Effector memory CD4-positive, alpha-beta T cell (primary cell): ENCODE measurements at regions not wholly inside any gene's neighbourhood (a gene's known extent, or its start where the extent isn't known, plus 50 kb on each side); places are given as distances from the start of the nearest gene placed in this dataset.
"Not testable (repeated sequence)": the region's sequence is repeated elsewhere in the genome, so short reads cannot be mapped to it uniquely, and the experiment has no call there.

Experiments
- DNase-seq, 3 donors: peaks; one replicate each; pipeline ENCODE4 v3.0.0-alpha.2; 2020
- H3K27ac ChIP-seq: 2 replicates; pipeline ENCODE4 v1.7.0; 2013; ENCODE audit warnings: mild to moderate bottlenecking, low read length, moderate library complexity; ENCODE audit not compliant: insufficient read depth, poor library complexity, severe bottlenecking
- H3K27me3 ChIP-seq: replicated peaks from 2 replicates; pipeline ENCODE4 v1.7.0; 2013; ENCODE audit warnings: mild to moderate bottlenecking, low read length; ENCODE audit not compliant: insufficient read depth, control insufficient read depth, poor library complexity, severe bottlenecking
- H3K36me3 ChIP-seq: 2 replicates; pipeline ENCODE4 v1.7.0; 2013; ENCODE audit warnings: mild to moderate bottlenecking, low read length, moderate library complexity; ENCODE audit not compliant: control insufficient read depth, insufficient read depth
- H3K4me1 ChIP-seq: 2 replicates; pipeline ENCODE4 v1.7.0; 2013; ENCODE audit warnings: low read length, mild to moderate bottlenecking; ENCODE audit not compliant: control insufficient read depth, insufficient read depth, poor library complexity, severe bottlenecking
- H3K4me3 ChIP-seq: 2 replicates; pipeline ENCODE4 v1.7.0; 2013; ENCODE audit warnings: low read length, low read depth, mild to moderate bottlenecking; ENCODE audit not compliant: insufficient read depth, poor library complexity, severe bottlenecking
- H3K9me3 ChIP-seq: 2 replicates; pipeline ENCODE4 v1.7.0; 2013; ENCODE audit warnings: mild to moderate bottlenecking, low read length, moderate library complexity; ENCODE audit not compliant: control insufficient read depth

GRCh38 chr6:134429861-134430380, 112.0 kb upstream of the SGK1 start:
- Histone ChIP-seq H3K9me3 (no peaks in the 10 kb centered on the region), H3K36me3 (no peaks in the 10 kb centered on the region), H3K27me3 (no peaks in the 10 kb centered on the region), H3K27ac (no peak overlapping the region), H3K4me1 (no peaks in the 10 kb centered on the region), H3K4me3 (no peak overlapping the region)
- DNase-seq, result no peak

GRCh38 chr6:134427721-134428120, 109.8 kb upstream of the SGK1 start:
- Histone ChIP-seq H3K4me1 (no peaks in the 10 kb centered on the region), H3K27me3 (no peaks in the 10 kb centered on the region), H3K9me3 (no peaks in the 10 kb centered on the region), H3K36me3 (no peaks in the 10 kb centered on the region), H3K4me3 (no peak overlapping the region), H3K27ac (no peak overlapping the region)
- no peak for DNase-seq

GRCh38 chr6:134426623-134427022, 108.7 kb upstream of the SGK1 start:
- H3K4me1 ChIP-seq, result no peaks in the 10 kb centered on the region

GRCh38 chr6:134425917-134426316, 108.0 kb upstream of the SGK1 start:
- H3K4me1 ChIP-seq, H3K4me3 ChIP-seq, DNase-seq, H3K9me3 ChIP-seq, H3K27me3 ChIP-seq, H3K27ac ChIP-seq, H3K36me3 ChIP-seq: not testable (repeated sequence)

More at GRCh38 chr6:134426623-134427022, 108.7 kb upstream of the SGK1 start:
- no peak for DNase-seq
- Histone ChIP-seq H3K36me3 (no peaks in the 10 kb centered on the region), H3K4me3 (no peak overlapping the region), H3K27me3 (no peaks in the 10 kb centered on the region), H3K9me3 (no peaks in the 10 kb centered on the region), H3K27ac (no peak overlapping the region)

GRCh38 chr6:134425513-134425912, 107.6 kb upstream of the SGK1 start:
- no peaks in the 10 kb centered on the region for H3K36me3 ChIP-seq
- no peaks in the 10 kb centered on the region for H3K27me3 ChIP-seq
- H3K4me1 ChIP-seq, result no peaks in the 10 kb centered on the region
- H3K27ac ChIP-seq, result no peak overlapping the region
- no peak for DNase-seq
- H3K9me3 ChIP-seq, result no peaks in the 10 kb centered on the region
- H3K4me3 ChIP-seq, result no peak overlapping the region

- Histone ChIP-seq H3K9me3 (no peaks in the 10 kb centered on the region), H3K36me3 (no peaks in the 10 kb centered on the region), H3K4me3 (no peak overlapping the region), H3K27me3 (no peaks in the 10 kb centered on the region), H3K4me1 (no peaks in the 10 kb centered on the region), H3K27ac (no peak overlapping the region)
- DNase-seq, result no peak
Measured at GRCh38 chr6:134424798-134425170, 106.9 kb upstream of the SGK1 start.

- H3K4me1 ChIP-seq, result no peaks in the 10 kb centered on the region
- no peak overlapping the region for H3K27ac ChIP-seq
- H3K27me3 ChIP-seq, result no peaks in the 10 kb centered on the region
- H3K9me3 ChIP-seq, result no peaks in the 10 kb centered on the region
- DNase-seq, result no peak
- no peaks in the 10 kb centered on the region for H3K36me3 ChIP-seq
- no peak overlapping the region for H3K4me3 ChIP-seq
Measured at GRCh38 chr6:134424165-134424797, 106.4 kb upstream of the SGK1 start.

- H3K36me3 ChIP-seq, result no peaks in the 10 kb centered on the region
- no peak overlapping the region for H3K4me3 ChIP-seq
- no peak for DNase-seq
- H3K27me3 ChIP-seq, result no peaks in the 10 kb centered on the region
- H3K4me1 ChIP-seq, result no peaks in the 10 kb centered on the region
- H3K27ac ChIP-seq, result no peak overlapping the region
- no peaks in the 10 kb centered on the region for H3K9me3 ChIP-seq
Measured at GRCh38 chr6:134422426-134423231, 104.7 kb upstream of the SGK1 start.

GRCh38 chr6:134421501-134421900, 103.6 kb upstream of the SGK1 start:
- Histone ChIP-seq H3K36me3 (no peaks in the 10 kb centered on the region), H3K4me3 (no peak overlapping the region), H3K27ac (no peak overlapping the region), H3K4me1 (no peaks in the 10 kb centered on the region), H3K27me3 (no peaks in the 10 kb centered on the region), H3K9me3 (no peaks in the 10 kb centered on the region)
- DNase-seq, result no peak

GRCh38 chr6:134420614-134421181, 102.8 kb upstream of the SGK1 start:
- Histone ChIP-seq H3K4me1 (no peaks in the 10 kb centered on the region), H3K27me3 (no peaks in the 10 kb centered on the region), H3K4me3 (no peak overlapping the region), H3K36me3 (no peaks in the 10 kb centered on the region), H3K9me3 (no peaks in the 10 kb centered on the region), H3K27ac (no peak overlapping the region)
- DNase-seq, result no peak
